MCF 10A (cell line): ENCODE measurements at regions not wholly inside any gene's neighbourhood (a gene's known extent, or its start where the extent isn't known, plus 50 kb on each side); places are given as distances from the start of the nearest gene placed in this dataset.

Experiments used
- BruUV-seq: library from RNA; stranded (reverse); fragments of 400-500 nt; replicated peaks from 2 replicates; lab custom pipeline; 2021; lab: Mats Ljungman, UMichigan
- CTCF ChIA-PET: fragments of 300-600 bp; sonication (Branson Sonifier 250); formaldehyde crosslinking; extraction: SDS; loops from one replicate; lab custom pipeline; 2021; ENCODE audit warnings: antibody characterized with exemption, inconsistent platforms; lab: Yijun Ruan, JAX
- POLR2A ChIA-PET: fragments of 300-600, 350-650 bp; sonication (Branson Sonifier 250); formaldehyde crosslinking; extraction: SDS; loops from one replicate; lab custom pipeline; 2020; ENCODE audit warnings: antibody characterized with exemption, inconsistent platforms; lab: Yijun Ruan, JAX
- DNase-seq: peaks from one replicate; pipeline ENCODE4 v3.0.0-alpha.2; 2018; ENCODE audit not compliant: unreplicated experiment
- H3K27ac Mint-ChIP-seq: one replicate; pipeline ENCODE4 v1.8.0; 2022; ENCODE audit warnings: mild to moderate bottlenecking, low read depth, mixed read lengths; ENCODE audit not compliant: unreplicated experiment
- H3K27me3 Mint-ChIP-seq: one replicate; pipeline ENCODE4 v1.8.0; 2022; ENCODE audit warnings: mixed read lengths; ENCODE audit not compliant: insufficient read depth, unreplicated experiment
- H3K36me3 Mint-ChIP-seq: one replicate; pipeline ENCODE4 v1.8.0; 2022; ENCODE audit warnings: mild to moderate bottlenecking, moderate library complexity, mixed read lengths; ENCODE audit not compliant: insufficient read depth, unreplicated experiment
- H3K4me1 Mint-ChIP-seq: one replicate; pipeline ENCODE4 v1.8.0; 2022; ENCODE audit warnings: mixed read lengths; ENCODE audit not compliant: insufficient read depth, unreplicated experiment
- H3K4me3 Mint-ChIP-seq: one replicate; pipeline ENCODE4 v1.8.0; 2022; ENCODE audit warnings: mild to moderate bottlenecking, moderate library complexity, mixed read lengths; ENCODE audit not compliant: unreplicated experiment
- H3K9me3 Mint-ChIP-seq: one replicate; pipeline ENCODE4 v1.8.0; 2022; ENCODE audit warnings: mixed read lengths; ENCODE audit not compliant: unreplicated experiment
- intact Hi-C: fragments of 100-400 bp; cut with micrococcal nuclease; formaldehyde crosslinking; loops from 2 replicates; pipeline ENCODE4 v1.14.1; 2022
- TF ChIP-seq, protein P1 (sequence below): fragments of 200-600 bp; IDR thresholded peaks from one replicate; pipeline ENCODE4 v1.8.0; 2022; ENCODE audit warnings: antibody characterized with exemption, mild to moderate bottlenecking; ENCODE audit not compliant: unreplicated experiment

DNA sequence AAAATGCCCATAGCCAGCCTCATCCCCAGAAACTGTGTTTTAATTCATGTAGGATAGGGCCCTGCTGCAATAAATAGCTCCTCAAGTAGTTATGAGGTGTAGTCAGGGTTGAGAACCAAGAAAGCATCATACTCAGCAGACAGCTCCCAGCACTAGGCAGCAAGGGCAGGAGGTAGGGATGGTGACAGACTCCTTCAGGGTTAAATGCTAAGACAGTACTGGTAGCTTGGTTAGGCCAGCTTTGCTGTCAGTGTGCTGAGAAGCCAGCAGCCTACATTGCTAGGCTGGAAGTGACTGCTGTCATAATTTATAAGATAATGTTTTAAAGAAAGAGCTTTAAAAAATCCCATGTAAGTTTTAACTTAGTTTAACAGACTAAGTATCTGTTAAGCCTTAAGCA, 113.9 kb upstream of the IMMP2L start:
- TF ChIP-seq, protein P1, sequence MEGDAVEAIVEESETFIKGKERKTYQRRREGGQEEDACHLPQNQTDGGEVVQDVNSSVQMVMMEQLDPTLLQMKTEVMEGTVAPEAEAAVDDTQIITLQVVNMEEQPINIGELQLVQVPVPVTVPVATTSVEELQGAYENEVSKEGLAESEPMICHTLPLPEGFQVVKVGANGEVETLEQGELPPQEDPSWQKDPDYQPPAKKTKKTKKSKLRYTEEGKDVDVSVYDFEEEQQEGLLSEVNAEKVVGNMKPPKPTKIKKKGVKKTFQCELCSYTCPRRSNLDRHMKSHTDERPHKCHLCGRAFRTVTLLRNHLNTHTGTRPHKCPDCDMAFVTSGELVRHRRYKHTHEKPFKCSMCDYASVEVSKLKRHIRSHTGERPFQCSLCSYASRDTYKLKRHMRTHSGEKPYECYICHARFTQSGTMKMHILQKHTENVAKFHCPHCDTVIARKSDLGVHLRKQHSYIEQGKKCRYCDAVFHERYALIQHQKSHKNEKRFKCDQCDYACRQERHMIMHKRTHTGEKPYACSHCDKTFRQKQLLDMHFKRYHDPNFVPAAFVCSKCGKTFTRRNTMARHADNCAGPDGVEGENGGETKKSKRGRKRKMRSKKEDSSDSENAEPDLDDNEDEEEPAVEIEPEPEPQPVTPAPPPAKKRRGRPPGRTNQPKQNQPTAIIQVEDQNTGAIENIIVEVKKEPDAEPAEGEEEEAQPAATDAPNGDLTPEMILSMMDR = no peak
- peaks cover 11% of the 10 kb centered on the region for H3K4me1 Mint-ChIP-seq
- H3K27ac Mint-ChIP-seq = no peak overlapping the region
- intact Hi-C loops = no loop called here
- no peaks in the 10 kb centered on the region for H3K36me3 Mint-ChIP-seq
- no peak overlapping the region for H3K4me3 Mint-ChIP-seq
- DNase-seq = no peak
- ChIA-PET CTCF (interaction anchor here (0.6 to 0.7 kb wide), 2 partner anchors 10 to 76 kb away, joined by 3 to 7 read pairs; no protein-coding TSS in a partner anchor), POLR2A (interaction anchor here (0.7 kb wide), 1 partner anchor 9 kb away, joined by 3 read pairs; no protein-coding TSS in a partner anchor)
- no TSS peak for BruUV-seq
- peaks cover 43% of the 10 kb centered on the region for H3K27me3 Mint-ChIP-seq
- H3K9me3 Mint-ChIP-seq = no peaks in the 10 kb centered on the region

DNA sequence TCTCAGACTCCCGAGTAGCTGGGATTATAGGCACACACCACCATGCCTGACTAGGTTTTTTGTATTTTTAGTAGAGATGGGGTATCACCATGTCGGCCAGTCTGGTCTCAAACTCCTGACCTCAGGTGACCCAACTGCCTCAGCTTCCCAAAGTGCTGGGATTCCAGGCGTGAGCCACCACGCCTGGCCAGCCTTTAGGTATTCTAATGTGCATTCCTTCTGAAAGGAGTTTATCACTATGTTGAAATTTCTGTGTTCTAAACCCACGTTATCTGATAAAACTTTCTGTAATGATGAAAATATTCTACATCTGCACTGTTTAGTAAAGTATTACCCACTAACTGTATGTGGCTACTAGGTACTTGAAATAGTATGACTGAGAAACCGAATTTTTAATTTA, 110.6 kb upstream of the IMMP2L start:
- intact Hi-C loops = no loop called here
- H3K4me1 Mint-ChIP-seq = peaks cover 2% of the 10 kb centered on the region

DNA sequence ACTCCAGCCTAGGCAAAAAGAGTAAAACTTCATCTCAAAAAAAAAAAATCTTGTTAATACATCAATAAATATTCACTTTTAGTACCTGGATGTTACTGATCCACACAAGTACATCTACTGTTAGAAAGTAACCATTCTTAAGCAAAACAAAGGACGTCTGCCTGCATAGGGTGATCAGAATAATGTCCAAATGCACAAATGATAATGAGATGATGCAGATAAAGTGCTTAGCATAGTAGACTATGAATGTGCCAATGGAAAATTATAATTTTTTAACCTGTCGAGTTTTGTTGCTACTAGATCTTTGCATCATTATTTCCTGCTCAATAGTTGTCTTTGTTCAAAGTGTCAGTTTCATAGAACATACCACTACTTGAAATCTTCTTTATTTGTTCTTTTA, 109.6 kb upstream of the IMMP2L start:
- CTCF ChIA-PET = interaction anchor here (0.6 kb wide), 1 partner anchor 1801 kb away, joined by 3 read pairs; no protein-coding TSS in a partner anchor
- no peaks in the 10 kb centered on the region for H3K4me1 Mint-ChIP-seq
- intact Hi-C loops = no loop called here
- TF ChIP-seq, protein P1 = no peak
- H3K36me3 Mint-ChIP-seq = no peaks in the 10 kb centered on the region
- H3K27me3 Mint-ChIP-seq = peaks cover 59% of the 10 kb centered on the region
- no peak for DNase-seq
- BruUV-seq = no TSS peak
- no peak overlapping the region for H3K4me3 Mint-ChIP-seq
- no peak overlapping the region for H3K27ac Mint-ChIP-seq
- POLR2A ChIA-PET = no interaction called here
- no peaks in the 10 kb centered on the region for H3K9me3 Mint-ChIP-seq

More for the DNA sequence above, 110.6 kb upstream of the IMMP2L start:
- no TSS peak for BruUV-seq
- Mint-ChIP-seq H3K9me3 (no peaks in the 10 kb centered on the region), H3K27me3 (peaks cover 59% of the 10 kb centered on the region), H3K4me3 (no peak overlapping the region), H3K36me3 (no peaks in the 10 kb centered on the region), H3K27ac (no peak overlapping the region)
- no peak for DNase-seq
- ChIA-PET POLR2A (no interaction called here), CTCF (no interaction called here)
- TF ChIP-seq, protein P1 = no peak

DNA sequence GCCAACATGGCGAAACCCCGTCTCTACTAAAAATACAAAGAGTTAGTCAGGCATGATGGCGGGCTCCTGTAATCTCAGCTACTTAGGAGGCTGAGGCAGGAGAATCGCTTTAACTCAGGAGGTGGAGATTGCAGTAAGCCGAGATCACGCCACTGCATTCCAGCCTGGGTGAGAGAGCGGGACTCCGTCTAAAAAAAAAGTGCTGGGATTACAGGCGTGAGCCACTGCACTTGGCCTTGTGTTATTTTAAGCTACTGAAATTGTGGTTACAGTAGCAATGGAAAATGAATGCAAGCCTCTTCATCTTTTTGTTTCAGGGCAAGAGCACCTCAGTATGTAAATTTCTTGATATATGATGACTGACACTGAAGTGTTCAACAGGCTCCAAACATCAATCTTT, 106.4 kb upstream of the IMMP2L start:
- CTCF ChIA-PET = no interaction called here

More for the DNA sequence above, 106.4 kb upstream of the IMMP2L start:
- intact Hi-C loops = no loop called here
- Mint-ChIP-seq H3K4me3 (no peak overlapping the region), H3K4me1 (no peaks in the 10 kb centered on the region), H3K9me3 (no peaks in the 10 kb centered on the region), H3K27me3 (peaks cover 38% of the 10 kb centered on the region), H3K36me3 (no peaks in the 10 kb centered on the region), H3K27ac (no peak overlapping the region)
- no peak for DNase-seq
- BruUV-seq = no TSS peak
- POLR2A ChIA-PET = no interaction called here
- TF ChIP-seq, protein P1 = no peak
